Choroid plexus epithelial cell (primary cell): ENCODE measurements at regions not wholly inside any gene's neighbourhood (a gene's known extent, or its start where the extent isn't known, plus 50 kb on each side); places are given as distances from the start of the nearest gene placed in this dataset.

Source experiments
- DNase-seq: peaks from one replicate; pipeline ENCODE4 v3.0.0-alpha.2; 2010; ENCODE audit warnings: low read depth
- H3K4me3 ChIP-seq: 2 replicates; pipeline ENCODE4 v1.5.1; 2011; ENCODE audit warnings: low read depth, mild to moderate bottlenecking, control low read depth, low read length, moderate library complexity
- TF ChIP-seq, protein P1 (sequence below): conservative IDR thresholded peaks from 2 replicates; pipeline ENCODE4 v1.5.1; 2011; ENCODE audit warnings: low read depth, mild to moderate bottlenecking, control low read depth, inconsistent platforms, low read length, moderate library complexity

DNA sequence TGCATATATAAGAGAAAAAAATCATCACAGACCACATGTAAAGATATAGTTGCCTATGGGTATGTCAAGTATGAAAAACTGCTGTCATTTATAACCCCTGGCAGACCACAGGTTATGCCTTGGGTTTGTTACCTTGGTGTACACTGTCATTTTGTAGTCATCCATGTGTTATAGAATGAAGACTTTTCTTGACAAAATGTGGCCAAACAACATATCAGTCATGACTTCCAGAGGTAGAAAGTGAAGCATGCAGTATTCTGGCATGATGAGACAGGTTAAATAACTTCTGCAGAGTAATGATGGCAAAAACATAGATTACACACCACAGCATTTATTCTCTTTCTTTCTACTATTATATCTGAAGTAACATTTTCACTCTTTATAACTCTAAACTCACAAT, 74.9 kb upstream of the NEUROD1 start:
- TF ChIP-seq, protein P1, sequence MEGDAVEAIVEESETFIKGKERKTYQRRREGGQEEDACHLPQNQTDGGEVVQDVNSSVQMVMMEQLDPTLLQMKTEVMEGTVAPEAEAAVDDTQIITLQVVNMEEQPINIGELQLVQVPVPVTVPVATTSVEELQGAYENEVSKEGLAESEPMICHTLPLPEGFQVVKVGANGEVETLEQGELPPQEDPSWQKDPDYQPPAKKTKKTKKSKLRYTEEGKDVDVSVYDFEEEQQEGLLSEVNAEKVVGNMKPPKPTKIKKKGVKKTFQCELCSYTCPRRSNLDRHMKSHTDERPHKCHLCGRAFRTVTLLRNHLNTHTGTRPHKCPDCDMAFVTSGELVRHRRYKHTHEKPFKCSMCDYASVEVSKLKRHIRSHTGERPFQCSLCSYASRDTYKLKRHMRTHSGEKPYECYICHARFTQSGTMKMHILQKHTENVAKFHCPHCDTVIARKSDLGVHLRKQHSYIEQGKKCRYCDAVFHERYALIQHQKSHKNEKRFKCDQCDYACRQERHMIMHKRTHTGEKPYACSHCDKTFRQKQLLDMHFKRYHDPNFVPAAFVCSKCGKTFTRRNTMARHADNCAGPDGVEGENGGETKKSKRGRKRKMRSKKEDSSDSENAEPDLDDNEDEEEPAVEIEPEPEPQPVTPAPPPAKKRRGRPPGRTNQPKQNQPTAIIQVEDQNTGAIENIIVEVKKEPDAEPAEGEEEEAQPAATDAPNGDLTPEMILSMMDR = no peak
- H3K4me3 ChIP-seq = no peak overlapping the region
- no peak for DNase-seq

DNA sequence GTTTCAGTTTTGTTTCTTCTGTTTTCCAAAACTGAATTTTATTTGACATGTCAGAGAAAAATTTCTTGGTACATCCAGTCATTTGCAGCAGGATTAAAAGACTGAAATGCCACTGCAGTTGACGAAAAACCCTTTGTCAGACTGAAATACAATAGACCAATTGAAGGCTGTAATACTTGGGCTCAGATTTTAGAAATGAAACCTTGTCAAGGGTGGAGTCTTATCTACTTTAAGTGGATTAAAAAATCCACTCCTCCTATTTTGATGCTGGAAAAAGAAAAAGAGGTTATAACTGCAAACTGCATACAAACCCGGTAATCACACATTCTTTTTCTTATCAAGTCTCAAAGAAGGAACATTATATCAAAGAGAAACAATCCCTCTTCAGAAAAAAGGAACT, 80.2 kb upstream of the NEUROD1 start:
- TF ChIP-seq, protein P1 = no peak
- no peak for DNase-seq
- H3K4me3 ChIP-seq = no peak overlapping the region

DNA sequence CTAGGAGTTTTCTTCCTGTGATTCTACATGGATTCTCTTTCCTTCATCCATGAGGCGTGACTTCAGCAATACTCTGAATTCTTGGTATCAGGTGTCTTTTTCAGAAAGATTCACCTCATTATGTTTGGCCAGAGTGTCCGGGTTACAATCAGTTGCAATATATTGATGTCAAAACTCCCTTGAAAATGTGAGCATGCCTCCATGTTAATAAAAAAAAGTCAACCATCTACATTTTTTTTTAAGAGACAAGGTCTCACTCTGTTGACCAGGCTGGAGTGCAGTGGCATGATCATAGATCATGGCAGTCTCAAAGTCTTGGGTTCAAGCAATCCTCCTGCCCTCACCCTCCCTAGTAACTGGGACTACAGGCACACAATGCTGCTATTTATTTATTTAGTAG, 80.9 kb upstream of the NEUROD1 start:
- TF ChIP-seq, protein P1 = no peak
- no peak overlapping the region for H3K4me3 ChIP-seq
- no peak for DNase-seq

DNA sequence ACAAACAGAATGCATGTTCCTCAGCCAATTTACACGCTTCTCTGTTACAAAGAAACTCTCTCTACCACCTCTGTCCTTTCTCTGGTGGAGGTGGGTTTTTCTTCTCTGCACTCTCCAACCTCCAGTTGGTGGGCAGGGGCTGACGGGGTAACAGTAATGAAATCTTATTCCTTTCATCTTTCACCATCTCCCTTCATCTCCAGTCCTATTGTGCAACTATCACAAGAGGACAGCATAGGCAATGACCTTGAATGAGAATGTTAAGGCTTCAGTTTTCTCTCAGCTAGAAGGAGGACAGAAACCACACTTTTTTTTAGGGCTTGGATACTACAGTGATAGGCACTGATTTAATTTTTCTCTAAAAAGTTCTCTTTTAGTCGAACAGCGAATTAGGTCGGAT, 81.7 kb upstream of the NEUROD1 start:
- H3K4me3 ChIP-seq = no peak overlapping the region
- DNase-seq = no peak
- TF ChIP-seq, protein P1 = no peak

DNA sequence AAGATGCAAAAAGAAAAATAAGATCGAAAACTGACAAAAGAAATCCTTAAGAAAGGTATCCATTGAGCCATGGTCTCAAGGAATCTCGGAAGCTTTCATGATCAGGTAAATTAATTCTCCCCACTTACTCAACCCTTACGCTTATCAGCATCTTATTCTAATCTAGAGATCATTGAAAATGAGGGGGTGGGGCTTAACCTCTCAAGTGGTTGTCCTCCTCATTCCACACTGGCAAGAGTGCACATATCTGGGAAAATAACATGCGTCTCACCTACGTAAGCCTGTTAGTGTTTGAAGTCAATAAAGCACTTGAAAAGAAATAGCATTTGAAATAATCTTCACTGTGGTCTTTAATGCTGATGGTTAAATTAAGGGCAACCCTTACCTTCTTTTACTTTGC, 82.5 kb upstream of the NEUROD1 start:
- TF ChIP-seq, protein P1 = no peak
- no peak overlapping the region for H3K4me3 ChIP-seq
- no peak for DNase-seq

DNA sequence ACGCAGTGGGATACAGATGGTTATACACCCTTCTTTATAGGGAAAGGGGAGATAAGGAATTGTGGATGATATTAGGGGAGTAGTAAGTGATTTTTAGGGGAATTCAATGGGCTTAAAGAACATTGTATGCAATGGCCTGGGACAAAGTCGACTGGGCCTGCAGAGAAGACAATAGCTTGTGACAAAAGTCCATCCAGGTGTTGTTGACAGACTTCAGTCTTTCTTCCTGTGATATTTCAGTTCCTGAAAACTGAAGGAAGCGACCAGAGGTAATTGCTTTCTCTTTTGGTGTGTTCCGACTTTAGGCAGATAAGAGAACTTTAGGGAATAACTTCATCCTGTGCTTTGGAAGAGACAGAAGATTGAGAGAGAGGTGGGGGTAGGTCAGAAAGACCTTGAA, 83.1 kb upstream of the NEUROD1 start:
- no peak overlapping the region for H3K4me3 ChIP-seq
- no peak for DNase-seq
- TF ChIP-seq, protein P1 = no peak

DNA sequence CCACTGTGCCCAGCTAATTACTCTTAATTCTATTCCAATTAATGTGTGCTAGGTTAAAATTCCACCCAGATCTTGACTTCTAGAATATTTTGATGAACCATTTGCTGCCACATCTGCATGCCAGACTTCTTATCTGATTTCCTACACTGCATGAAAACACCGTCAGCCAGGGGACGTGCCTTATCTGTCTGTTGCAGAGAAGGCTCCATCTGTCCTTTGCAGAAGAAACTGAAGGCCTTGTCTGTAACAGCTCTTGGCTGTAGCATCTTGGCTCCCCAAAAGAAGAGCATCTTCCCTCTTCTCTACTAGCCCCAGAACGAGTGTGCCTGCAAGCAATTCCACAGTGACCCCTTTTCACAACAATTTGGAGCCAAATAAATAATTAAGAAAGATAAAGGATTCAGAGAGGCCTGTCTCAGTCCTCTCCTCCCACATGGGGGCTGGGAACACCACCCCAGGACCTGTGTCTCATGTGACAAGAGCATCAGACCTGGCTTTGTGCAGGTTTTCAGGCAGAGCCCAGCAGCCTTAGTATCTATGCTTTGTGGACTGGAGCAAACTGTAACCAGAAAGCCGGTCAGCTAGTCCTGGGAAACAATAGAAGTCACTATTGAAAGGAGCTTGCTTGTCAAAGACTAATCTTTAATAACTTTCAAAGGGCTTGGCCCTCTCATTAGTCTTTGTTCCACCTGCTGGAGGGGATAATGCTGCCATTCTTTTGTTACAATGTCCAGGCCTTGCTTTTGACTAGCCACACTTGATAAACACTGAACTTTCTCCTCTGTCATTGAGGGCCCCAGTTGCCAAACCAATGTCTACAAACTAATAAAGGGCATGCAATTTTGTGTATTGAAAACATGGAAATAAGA, 84.0 kb upstream of the NEUROD1 start:
- no peak for DNase-seq
- H3K4me3 ChIP-seq = no peak overlapping the region
- TF ChIP-seq, protein P1 = no peak
